ENCODE measurements at regions not wholly inside any gene's neighbourhood (a gene's known extent, or its start where the extent isn't known, plus 50 kb on each side); places are given as distances from the start of the nearest gene placed in this dataset.

DNA sequence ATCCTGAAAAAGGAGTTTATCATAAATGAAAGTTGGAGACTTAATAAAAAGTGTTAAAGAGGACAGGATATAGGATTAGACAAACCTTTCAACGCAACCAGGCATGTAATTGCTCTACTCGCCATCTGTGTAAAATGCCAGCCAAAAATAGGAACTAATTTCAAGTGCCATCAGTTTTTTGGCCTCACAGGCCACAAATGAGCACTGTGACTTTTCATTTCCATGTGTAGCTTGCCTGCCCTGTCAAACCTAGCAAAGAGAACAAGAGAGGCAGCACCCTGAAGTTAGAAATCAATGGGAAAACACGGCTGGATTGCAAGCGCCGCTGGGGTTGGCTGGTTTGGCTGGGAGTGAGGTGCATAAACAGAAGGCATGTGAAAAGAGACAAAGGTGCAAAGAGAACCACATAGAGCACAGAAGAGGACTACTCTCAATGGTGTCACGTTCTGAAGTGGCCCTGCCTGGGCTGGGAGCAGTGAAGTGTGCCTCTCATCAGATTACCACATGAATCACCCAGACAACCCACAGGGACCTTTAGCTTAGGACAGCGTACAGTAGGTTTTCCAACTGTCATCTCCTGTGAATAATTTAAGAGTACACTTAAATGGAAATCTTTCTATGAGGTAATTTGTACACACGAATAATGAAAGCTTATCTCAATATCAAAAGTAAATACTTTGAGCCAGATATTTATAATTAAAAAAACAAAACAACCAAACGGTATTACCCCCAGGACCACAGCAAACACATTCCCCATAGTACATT is 78.0 kb upstream of the NHSL1 start:
- in situ Hi-C loops (cut with HindIII; ENCODE audit: extremely low pct_ligation_motif_present, low pct_unique_long_range_greater_than_20kb) (loop anchor here (25.0 kb wide), 2 partner anchors 290 to 785 kb away; partner anchors contain the start of gene CITED2), intact Hi-C loops (cut with micrococcal nuclease; ENCODE audit: unreplicated experiment) (no loop called here)
- ATAC-seq: no peak
- Histone ChIP-seq H3K27me3 (ENCODE audit: control insufficient read depth in 1 of 2, insufficient read depth in 2 of 2, low read length in 2 of 2) (no peaks in the 10 kb centered on the region), H3K27ac (ENCODE audit: extremely low read length, insufficient read depth, low read length) (no peak overlapping the region), H3K4me1 (ENCODE audit: insufficient read depth, low read length) (peaks cover 23% of the 10 kb centered on the region), H4K20me1 (ENCODE audit: insufficient read depth, low read length) (no peaks in the 10 kb centered on the region), H2AFZ (ENCODE audit: low read length) (no peak overlapping the region), H3K36me3 (replicated peaks in 1 of 2; ENCODE audit: control insufficient read depth in 1 of 2, insufficient read depth in 2 of 2, low read length in 2 of 2) (no peaks in the 10 kb centered on the region), H3K9me3 (ENCODE audit: low read length) (no peaks in the 10 kb centered on the region), H3K79me2 (ENCODE audit: insufficient read depth, low read length) (peaks cover under 1% of the 10 kb centered on the region), H3K9ac (ENCODE audit: insufficient read depth, low read depth, low read length) (no peak overlapping the region), H3K4me2 (ENCODE audit: low read depth, low read length) (no peak overlapping the region), H3K4me3 (replicated peaks in 1 of 3; ENCODE audit: insufficient read depth in 1 of 3, low read depth in 2 of 3, low read length in 3 of 3) (no peak overlapping the region)
- ChIA-PET CTCF (ENCODE audit: low intra/inter-chr PET ratio, low total read pairs) (no interaction called here), POLR2A (no interaction called here)
- TF ChIP-seq SMC3 (IDR thresholded peaks at IDR 0.05; ENCODE audit: low read length) (no peak), ZNF501 (CRISPR knock-in tag; IDR thresholded peaks at IDR 0.05) (no peak), ZNF230 (CRISPR knock-in tag; IDR thresholded peaks at IDR 0.05) (no peak), ZSCAN29 (CRISPR knock-in tag; conservative IDR thresholded peaks at IDR 0.05) (no peak), ZNF263 (CRISPR knock-in tag; IDR thresholded peaks at IDR 0.05) (no peak), ZNF564 (CRISPR knock-in tag; IDR thresholded peaks at IDR 0.05) (no peak), ZNF549 (CRISPR knock-in tag; IDR thresholded peaks at IDR 0.05) (no peak), CBX1 (IDR thresholded peaks at IDR 0.05; ENCODE audit: low read depth) (no peak), ZNF577 (CRISPR knock-in tag; IDR thresholded peaks at IDR 0.05; ENCODE audit: borderline replicate concordance, low read depth) (no peak), ARID2 (CRISPR knock-in tag; IDR thresholded peaks at IDR 0.05; ENCODE audit: borderline replicate concordance) (no peak), NR2C2 (CRISPR knock-in tag; IDR thresholded peaks at IDR 0.05; ENCODE audit: borderline replicate concordance) (no peak), KLF12 (CRISPR knock-in tag; IDR thresholded peaks at IDR 0.05; ENCODE audit: borderline replicate concordance) (no peak), MIER3 (CRISPR knock-in tag; IDR thresholded peaks at IDR 0.05; ENCODE audit: borderline replicate concordance) (no peak)
- TF ChIP-seq, protein P1, sequence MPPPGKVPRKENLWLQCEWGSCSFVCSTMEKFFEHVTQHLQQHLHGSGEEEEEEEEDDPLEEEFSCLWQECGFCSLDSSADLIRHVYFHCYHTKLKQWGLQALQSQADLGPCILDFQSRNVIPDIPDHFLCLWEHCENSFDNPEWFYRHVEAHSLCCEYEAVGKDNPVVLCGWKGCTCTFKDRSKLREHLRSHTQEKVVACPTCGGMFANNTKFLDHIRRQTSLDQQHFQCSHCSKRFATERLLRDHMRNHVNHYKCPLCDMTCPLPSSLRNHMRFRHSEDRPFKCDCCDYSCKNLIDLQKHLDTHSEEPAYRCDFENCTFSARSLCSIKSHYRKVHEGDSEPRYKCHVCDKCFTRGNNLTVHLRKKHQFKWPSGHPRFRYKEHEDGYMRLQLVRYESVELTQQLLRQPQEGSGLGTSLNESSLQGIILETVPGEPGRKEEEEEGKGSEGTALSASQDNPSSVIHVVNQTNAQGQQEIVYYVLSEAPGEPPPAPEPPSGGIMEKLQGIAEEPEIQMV (CRISPR knock-in tag; IDR thresholded peaks at IDR 0.05; ENCODE audit: low read depth): no peak
- TF ChIP-seq, protein P2, sequence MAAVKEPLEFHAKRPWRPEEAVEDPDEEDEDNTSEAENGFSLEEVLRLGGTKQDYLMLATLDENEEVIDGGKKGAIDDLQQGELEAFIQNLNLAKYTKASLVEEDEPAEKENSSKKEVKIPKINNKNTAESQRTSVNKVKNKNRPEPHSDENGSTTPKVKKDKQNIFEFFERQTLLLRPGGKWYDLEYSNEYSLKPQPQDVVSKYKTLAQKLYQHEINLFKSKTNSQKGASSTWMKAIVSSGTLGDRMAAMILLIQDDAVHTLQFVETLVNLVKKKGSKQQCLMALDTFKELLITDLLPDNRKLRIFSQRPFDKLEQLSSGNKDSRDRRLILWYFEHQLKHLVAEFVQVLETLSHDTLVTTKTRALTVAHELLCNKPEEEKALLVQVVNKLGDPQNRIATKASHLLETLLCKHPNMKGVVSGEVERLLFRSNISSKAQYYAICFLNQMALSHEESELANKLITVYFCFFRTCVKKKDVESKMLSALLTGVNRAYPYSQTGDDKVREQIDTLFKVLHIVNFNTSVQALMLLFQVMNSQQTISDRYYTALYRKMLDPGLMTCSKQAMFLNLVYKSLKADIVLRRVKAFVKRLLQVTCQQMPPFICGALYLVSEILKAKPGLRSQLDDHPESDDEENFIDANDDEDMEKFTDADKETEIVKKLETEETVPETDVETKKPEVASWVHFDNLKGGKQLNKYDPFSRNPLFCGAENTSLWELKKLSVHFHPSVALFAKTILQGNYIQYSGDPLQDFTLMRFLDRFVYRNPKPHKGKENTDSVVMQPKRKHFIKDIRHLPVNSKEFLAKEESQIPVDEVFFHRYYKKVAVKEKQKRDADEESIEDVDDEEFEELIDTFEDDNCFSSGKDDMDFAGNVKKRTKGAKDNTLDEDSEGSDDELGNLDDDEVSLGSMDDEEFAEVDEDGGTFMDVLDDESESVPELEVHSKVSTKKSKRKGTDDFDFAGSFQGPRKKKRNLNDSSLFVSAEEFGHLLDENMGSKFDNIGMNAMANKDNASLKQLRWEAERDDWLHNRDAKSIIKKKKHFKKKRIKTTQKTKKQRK (IDR thresholded peaks at IDR 0.05; ENCODE audit: low read length): no peak
- DNase-seq (ENCODE audit: low spot score): no peak
- no peak for FAIRE-seq
- 79% methylated on average over 9 of the region's 9 CpGs for WGBS (ENCODE audit: low lambda C conversion rate)
- BruUV-seq (replicated peaks): no TSS peak
